Memory B cell (primary cell): ENCODE measurements at regions not wholly inside any gene's neighbourhood (a gene's known extent, or its start where the extent isn't known, plus 50 kb on each side); places are given as distances from the start of the nearest gene placed in this dataset.

Experiments used
- ATAC-seq: fragments of 150-1000 bp; cut with Tn5 transposase; 2 replicates; pipeline ENCODE4 v1.10.0; 2021; ENCODE audit warnings: low read depth, mild to moderate bottlenecking, moderate library complexity
- DNase-seq, 2 donors: peaks; one replicate each; pipeline ENCODE4 v3.0.0; 2022; ENCODE audit warnings: low spot score in 2 of 2
- H3K27ac Mint-ChIP-seq: one replicate; pipeline ENCODE4 v1.8.0; 2022; ENCODE audit warnings: mild to moderate bottlenecking, moderate library complexity, mixed read lengths
- H3K27me3 Mint-ChIP-seq: one replicate; pipeline ENCODE4 v1.8.0; 2022; ENCODE audit warnings: mixed read lengths
- H3K36me3 Mint-ChIP-seq: one replicate; pipeline ENCODE4 v1.8.0; 2022; ENCODE audit warnings: mild to moderate bottlenecking, mixed read lengths
- H3K4me1 Mint-ChIP-seq: one replicate; pipeline ENCODE4 v1.8.0; 2022; ENCODE audit warnings: mixed read lengths
- H3K4me3 Mint-ChIP-seq: one replicate; pipeline ENCODE4 v1.8.0; 2022; ENCODE audit warnings: mild to moderate bottlenecking, moderate library complexity, mixed read lengths
- H3K9me3 Mint-ChIP-seq: one replicate; pipeline ENCODE4 v1.8.0; 2022; ENCODE audit warnings: mixed read lengths

- DNase-seq: no peak
- Mint-ChIP-seq H3K4me1 (no peaks in the 10 kb centered on the region), H3K4me3 (no peak overlapping the region), H3K9me3 (no peaks in the 10 kb centered on the region), H3K27ac (no peak overlapping the region), H3K27me3 (peaks cover 3% of the 10 kb centered on the region), H3K36me3 (no peaks in the 10 kb centered on the region)
- ATAC-seq: no peak
These were observed 105.5 kb downstream of the ZC3H11B start for GRCh38 chr1:219507437-219507836.

- Mint-ChIP-seq H3K4me3 (no peak overlapping the region), H3K4me1 (no peaks in the 10 kb centered on the region), H3K27ac (no peak overlapping the region), H3K36me3 (no peaks in the 10 kb centered on the region), H3K9me3 (no peaks in the 10 kb centered on the region), H3K27me3 (peaks cover 3% of the 10 kb centered on the region)
- DNase-seq (no peak), ATAC-seq (no peak)
These were observed 106.0 kb downstream of the ZC3H11B start for GRCh38 chr1:219506936-219507335.

GRCh38 chr1:219506473-219506899, 106.4 kb downstream of the ZC3H11B start:
- Mint-ChIP-seq H3K4me3 (no peak overlapping the region), H3K36me3 (no peaks in the 10 kb centered on the region), H3K4me1 (no peaks in the 10 kb centered on the region), H3K9me3 (no peaks in the 10 kb centered on the region), H3K27ac (no peak overlapping the region), H3K27me3 (peaks cover 4% of the 10 kb centered on the region)
- no peak for ATAC-seq
- no peak for DNase-seq

- no peak overlapping the region for H3K4me3 Mint-ChIP-seq
- peaks cover 5% of the 10 kb centered on the region for H3K27me3 Mint-ChIP-seq
- DNase-seq: no peak
- ATAC-seq: no peak
- no peaks in the 10 kb centered on the region for H3K36me3 Mint-ChIP-seq
- H3K27ac Mint-ChIP-seq: no peak overlapping the region
- no peaks in the 10 kb centered on the region for H3K9me3 Mint-ChIP-seq
- no peaks in the 10 kb centered on the region for H3K4me1 Mint-ChIP-seq
These were observed 107.0 kb downstream of the ZC3H11B start for GRCh38 chr1:219505886-219506285.

- Mint-ChIP-seq H3K36me3 (no peaks in the 10 kb centered on the region), H3K27me3 (peaks cover 6% of the 10 kb centered on the region), H3K4me3 (no peak overlapping the region), H3K4me1 (no peaks in the 10 kb centered on the region), H3K9me3 (no peaks in the 10 kb centered on the region), H3K27ac (no peak overlapping the region)
- ATAC-seq (no peak), DNase-seq (no peak)
These were observed 109.3 kb downstream of the ZC3H11B start for GRCh38 chr1:219503604-219504003.

- DNase-seq (no peak), ATAC-seq (no peak)
- Mint-ChIP-seq H3K4me3 (no peak overlapping the region), H3K36me3 (no peaks in the 10 kb centered on the region), H3K4me1 (no peaks in the 10 kb centered on the region), H3K27me3 (peaks cover 6% of the 10 kb centered on the region), H3K27ac (no peak overlapping the region), H3K9me3 (no peaks in the 10 kb centered on the region)
These were observed 112.5 kb downstream of the ZC3H11B start for GRCh38 chr1:219500327-219500897.

GRCh38 chr1:219498666-219499065, 114.2 kb downstream of the ZC3H11B start:
- no peak overlapping the region for H3K4me3 Mint-ChIP-seq
- DNase-seq (no peak), ATAC-seq (no peak)
- H3K36me3 Mint-ChIP-seq: no peaks in the 10 kb centered on the region
- H3K27me3 Mint-ChIP-seq: peaks cover 6% of the 10 kb centered on the region
- no peaks in the 10 kb centered on the region for H3K9me3 Mint-ChIP-seq
- no peaks in the 10 kb centered on the region for H3K4me1 Mint-ChIP-seq
- H3K27ac Mint-ChIP-seq: no peak overlapping the region

- Mint-ChIP-seq H3K4me1 (no peaks in the 10 kb centered on the region), H3K36me3 (no peaks in the 10 kb centered on the region), H3K9me3 (no peaks in the 10 kb centered on the region), H3K27ac (no peak overlapping the region), H3K27me3 (peaks cover 1% of the 10 kb centered on the region), H3K4me3 (no peak overlapping the region)
- no peak for ATAC-seq
- no peak for DNase-seq
These were observed 117.0 kb downstream of the ZC3H11B start for GRCh38 chr1:219495737-219496408.

- no peak for ATAC-seq
These were observed 120.2 kb downstream of the ZC3H11B start for GRCh38 chr1:219492717-219493116.

GRCh38 chr1:219490566-219490965, 122.3 kb downstream of the ZC3H11B start:
- Mint-ChIP-seq H3K27ac (no peak overlapping the region), H3K4me3 (no peak overlapping the region), H3K9me3 (no peaks in the 10 kb centered on the region), H3K4me1 (no peaks in the 10 kb centered on the region), H3K27me3 (peaks cover 2% of the 10 kb centered on the region), H3K36me3 (no peaks in the 10 kb centered on the region)
- no peak for DNase-seq
- no peak for ATAC-seq

More at GRCh38 chr1:219492717-219493116, 120.2 kb downstream of the ZC3H11B start:
- no peaks in the 10 kb centered on the region for H3K4me1 Mint-ChIP-seq
- H3K9me3 Mint-ChIP-seq: no peaks in the 10 kb centered on the region
- H3K27me3 Mint-ChIP-seq: no peaks in the 10 kb centered on the region
- no peaks in the 10 kb centered on the region for H3K36me3 Mint-ChIP-seq
- H3K27ac Mint-ChIP-seq: no peak overlapping the region
- DNase-seq: no peak
- no peak overlapping the region for H3K4me3 Mint-ChIP-seq

- Mint-ChIP-seq H3K27ac (no peak overlapping the region), H3K4me1 (no peaks in the 10 kb centered on the region), H3K27me3 (peaks cover 2% of the 10 kb centered on the region), H3K36me3 (no peaks in the 10 kb centered on the region), H3K9me3 (no peaks in the 10 kb centered on the region), H3K4me3 (no peak overlapping the region)
- ATAC-seq: no peak
- no peak for DNase-seq
These were observed 123.3 kb downstream of the ZC3H11B start for GRCh38 chr1:219489636-219490035.

- Mint-ChIP-seq H3K36me3 (no peaks in the 10 kb centered on the region), H3K9me3 (no peaks in the 10 kb centered on the region), H3K4me1 (no peaks in the 10 kb centered on the region), H3K4me3 (no peak overlapping the region), H3K27me3 (peaks cover 2% of the 10 kb centered on the region), H3K27ac (no peak overlapping the region)
- no peak for DNase-seq
- ATAC-seq: no peak
These were observed 124.6 kb downstream of the ZC3H11B start for GRCh38 chr1:219488275-219488674.

GRCh38 chr1:219483530-219483929, 129.4 kb downstream of the ZC3H11B start:
- H3K4me1 Mint-ChIP-seq: no peaks in the 10 kb centered on the region
- no peak overlapping the region for H3K4me3 Mint-ChIP-seq
- no peak overlapping the region for H3K27ac Mint-ChIP-seq
- DNase-seq (no peak), ATAC-seq (no peak)
- no peaks in the 10 kb centered on the region for H3K36me3 Mint-ChIP-seq
- no peaks in the 10 kb centered on the region for H3K9me3 Mint-ChIP-seq
- H3K27me3 Mint-ChIP-seq: peaks cover 2% of the 10 kb centered on the region

GRCh38 chr1:219480011-219480410, 132.9 kb downstream of the ZC3H11B start:
- H3K27me3 Mint-ChIP-seq: no peaks in the 10 kb centered on the region
- no peaks in the 10 kb centered on the region for H3K36me3 Mint-ChIP-seq
- no peaks in the 10 kb centered on the region for H3K9me3 Mint-ChIP-seq
- H3K27ac Mint-ChIP-seq: no peak overlapping the region
- ATAC-seq (no peak), DNase-seq (no peak)
- H3K4me3 Mint-ChIP-seq: no peak overlapping the region
- peaks cover 5% of the 10 kb centered on the region for H3K4me1 Mint-ChIP-seq

- no peak overlapping the region for H3K27ac Mint-ChIP-seq
- DNase-seq (no peak), ATAC-seq (no peak)
- H3K27me3 Mint-ChIP-seq: no peaks in the 10 kb centered on the region
- peaks cover 5% of the 10 kb centered on the region for H3K4me1 Mint-ChIP-seq
- no peaks in the 10 kb centered on the region for H3K9me3 Mint-ChIP-seq
- H3K36me3 Mint-ChIP-seq: no peaks in the 10 kb centered on the region
- no peak overlapping the region for H3K4me3 Mint-ChIP-seq
These were observed 134.1 kb downstream of the ZC3H11B start for GRCh38 chr1:219478811-219479210.
